ENCODE measurements at regions not wholly inside any gene's neighbourhood (a gene's known extent, or its start where the extent isn't known, plus 50 kb on each side); places are given as distances from the start of the nearest gene placed in this dataset.

DNA sequence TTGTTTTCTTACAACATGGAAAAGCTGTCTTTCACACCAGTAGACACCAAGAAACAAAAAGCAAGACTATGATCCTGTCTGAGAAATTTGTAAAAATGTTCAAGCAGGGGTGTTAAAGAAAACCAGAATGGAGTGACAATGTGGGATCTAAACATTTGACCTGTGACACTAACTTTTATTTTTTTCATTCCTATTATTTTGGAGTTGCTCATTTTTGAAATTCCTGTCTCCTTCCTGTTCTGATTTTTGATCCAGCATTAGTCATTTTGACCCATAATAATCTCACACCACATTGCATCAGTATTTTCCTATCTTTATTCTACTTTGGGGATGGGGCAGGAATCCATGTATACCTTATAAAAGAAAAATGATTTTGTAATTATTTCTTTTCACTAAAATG, 164.2 kb downstream of the DLEU7 start:
- Histone ChIP-seq H3K9me3 (ENCODE audit: control insufficient read depth in 4 of 4, insufficient read depth in 3 of 4, low read length in 3 of 4) (no peaks in the 10 kb centered on the region), H3K4me3 (no peak overlapping the region), H3K27me3 (ENCODE audit: control insufficient read depth in 3 of 3, insufficient read depth in 3 of 3, low read length in 2 of 3) (no peaks in the 10 kb centered on the region), H3K36me3 (ENCODE audit: control insufficient read depth in 4 of 4, insufficient read depth in 4 of 4, low read length in 4 of 4) (no peaks in the 10 kb centered on the region), H3K27ac (ENCODE audit: low read depth in 1 of 2, low read length in 1 of 2) (no peak overlapping the region), H3K9ac (ENCODE audit: insufficient read depth in 1 of 2, low read length in 2 of 2) (no peak overlapping the region), H3K4me1 (ENCODE audit: control insufficient read depth in 5 of 5, insufficient read depth in 5 of 5, low read length in 5 of 5) (peaks cover 4 to 18% (median 12%) of the 10 kb centered on the region in 5 donors)
- DNase-seq = no peak
- TF ChIP-seq, protein P1, sequence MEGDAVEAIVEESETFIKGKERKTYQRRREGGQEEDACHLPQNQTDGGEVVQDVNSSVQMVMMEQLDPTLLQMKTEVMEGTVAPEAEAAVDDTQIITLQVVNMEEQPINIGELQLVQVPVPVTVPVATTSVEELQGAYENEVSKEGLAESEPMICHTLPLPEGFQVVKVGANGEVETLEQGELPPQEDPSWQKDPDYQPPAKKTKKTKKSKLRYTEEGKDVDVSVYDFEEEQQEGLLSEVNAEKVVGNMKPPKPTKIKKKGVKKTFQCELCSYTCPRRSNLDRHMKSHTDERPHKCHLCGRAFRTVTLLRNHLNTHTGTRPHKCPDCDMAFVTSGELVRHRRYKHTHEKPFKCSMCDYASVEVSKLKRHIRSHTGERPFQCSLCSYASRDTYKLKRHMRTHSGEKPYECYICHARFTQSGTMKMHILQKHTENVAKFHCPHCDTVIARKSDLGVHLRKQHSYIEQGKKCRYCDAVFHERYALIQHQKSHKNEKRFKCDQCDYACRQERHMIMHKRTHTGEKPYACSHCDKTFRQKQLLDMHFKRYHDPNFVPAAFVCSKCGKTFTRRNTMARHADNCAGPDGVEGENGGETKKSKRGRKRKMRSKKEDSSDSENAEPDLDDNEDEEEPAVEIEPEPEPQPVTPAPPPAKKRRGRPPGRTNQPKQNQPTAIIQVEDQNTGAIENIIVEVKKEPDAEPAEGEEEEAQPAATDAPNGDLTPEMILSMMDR (IDR thresholded peaks at IDR 0.05; ENCODE audit: control extremely low read depth, extremely low read depth) = no peak
- no peak for ATAC-seq (ENCODE audit: insufficient read depth, low FRiP score)

DNA sequence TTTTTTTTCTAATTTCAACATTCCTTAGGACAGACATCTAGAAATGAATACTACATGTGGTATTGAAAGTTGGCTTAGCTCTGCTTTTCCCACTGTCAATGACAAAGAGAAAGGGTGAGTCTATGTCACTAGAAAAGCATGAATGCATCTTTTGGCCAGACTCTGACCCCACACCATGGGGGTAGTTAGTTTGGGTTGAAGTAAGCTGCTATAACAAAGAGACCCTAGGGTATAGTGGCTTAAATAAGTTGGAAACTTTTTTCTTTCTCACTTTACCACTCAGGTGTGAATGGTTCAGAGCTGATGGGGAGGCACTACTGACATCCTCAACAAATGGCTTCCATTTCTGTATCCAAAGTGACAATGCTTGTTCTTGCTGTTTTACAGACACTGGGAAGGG, 161.5 kb downstream of the DLEU7 start:
- Histone ChIP-seq H3K27ac (ENCODE audit: low read depth in 1 of 2, low read length in 1 of 2) (no peak overlapping the region), H3K4me1 (ENCODE audit: control insufficient read depth in 5 of 5, insufficient read depth in 5 of 5, low read length in 5 of 5) (peaks cover 2 to 28% (median 11%) of the 10 kb centered on the region in 5 donors), H3K9me3 (ENCODE audit: control insufficient read depth in 4 of 4, insufficient read depth in 3 of 4, low read length in 3 of 4) (no peaks in the 10 kb centered on the region), H3K27me3 (ENCODE audit: control insufficient read depth in 3 of 3, insufficient read depth in 3 of 3, low read length in 2 of 3) (no peaks in the 10 kb centered on the region), H3K36me3 (ENCODE audit: control insufficient read depth in 4 of 4, insufficient read depth in 4 of 4, low read length in 4 of 4) (no peaks in the 10 kb centered on the region), H3K4me3 (no peak overlapping the region), H3K9ac (ENCODE audit: insufficient read depth in 1 of 2, low read length in 2 of 2) (no peak overlapping the region)
- TF ChIP-seq, protein P1 (IDR thresholded peaks at IDR 0.05; ENCODE audit: control extremely low read depth, extremely low read depth) = no peak
- ATAC-seq (ENCODE audit: insufficient read depth, low FRiP score) = no peak
- DNase-seq = no peak

DNA sequence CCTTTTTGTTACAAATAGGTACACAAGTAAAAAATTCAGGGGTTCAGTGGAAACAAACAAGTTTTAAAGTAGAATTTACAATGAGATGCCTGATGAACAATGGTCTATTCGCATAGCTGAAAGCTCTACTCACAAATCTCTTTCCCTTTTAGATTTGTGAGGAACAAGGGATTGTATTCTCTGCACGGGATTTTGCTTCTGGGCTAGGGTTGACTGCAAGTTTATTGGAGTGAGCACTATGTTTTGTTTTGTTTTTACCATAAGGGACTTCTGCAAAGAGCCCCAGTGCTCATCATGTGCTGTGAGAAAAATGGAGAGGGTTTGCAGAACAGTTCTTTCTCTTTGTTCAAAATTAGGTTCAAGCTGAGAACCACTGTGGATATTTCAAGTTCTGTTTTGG, 160.5 kb downstream of the DLEU7 start:
- Histone ChIP-seq H3K4me1 (ENCODE audit: control insufficient read depth in 5 of 5, insufficient read depth in 5 of 5, low read length in 5 of 5) (peaks cover 0 to 18% (median 1%) of the 10 kb centered on the region in 5 donors), H3K9ac (ENCODE audit: insufficient read depth in 1 of 2, low read length in 2 of 2) (no peak overlapping the region), H3K27me3 (ENCODE audit: control insufficient read depth in 3 of 3, insufficient read depth in 3 of 3, low read length in 2 of 3) (no peaks in the 10 kb centered on the region), H3K9me3 (ENCODE audit: control insufficient read depth in 4 of 4, insufficient read depth in 3 of 4, low read length in 3 of 4) (no peaks in the 10 kb centered on the region), H3K27ac (ENCODE audit: low read depth in 1 of 2, low read length in 1 of 2) (no peak overlapping the region), H3K36me3 (ENCODE audit: control insufficient read depth in 4 of 4, insufficient read depth in 4 of 4, low read length in 4 of 4) (no peaks in the 10 kb centered on the region), H3K4me3 (no peak overlapping the region)
- ATAC-seq (ENCODE audit: insufficient read depth, low FRiP score) (no peak), DNase-seq (no peak)
- WGBS, 2 donors = 86 to 88% methylated on average over 2 of the region's 2 CpGs
- TF ChIP-seq, protein P1 (IDR thresholded peaks at IDR 0.05; ENCODE audit: control extremely low read depth, extremely low read depth) = no peak

DNA sequence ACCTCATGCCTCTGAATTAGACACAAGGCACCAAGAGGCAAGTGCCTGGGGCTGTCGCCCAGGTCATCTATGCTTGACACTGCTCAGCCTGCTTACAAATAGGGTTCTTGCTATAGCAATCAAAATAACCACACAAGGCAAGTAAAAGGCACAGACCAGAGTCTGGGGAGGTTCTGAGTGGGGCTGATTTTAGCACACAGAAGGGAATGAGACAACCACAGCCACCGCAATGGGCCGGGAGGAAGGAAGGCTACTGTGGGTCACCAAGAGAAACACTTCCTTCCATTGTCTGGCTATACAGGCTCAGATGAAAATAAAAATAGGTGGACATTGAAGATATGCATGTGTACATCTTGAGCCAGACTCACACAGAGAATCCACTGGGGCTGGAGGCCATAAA, 159.1 kb downstream of the DLEU7 start:
- H3K27ac ChIP-seq (ENCODE audit: low read depth in 1 of 2, low read length in 1 of 2) = peak overlapping the region in 1 of 2 donors; percentile 71
- H3K36me3 ChIP-seq (ENCODE audit: control insufficient read depth in 4 of 4, insufficient read depth in 4 of 4, low read length in 4 of 4) = no peaks in the 10 kb centered on the region
- H3K9ac ChIP-seq (ENCODE audit: insufficient read depth in 1 of 2, low read length in 2 of 2) = no peak overlapping the region
- 28 to 54% methylated on average over 3 of the region's 3 CpGs for WGBS, 2 donors
- no peaks in the 10 kb centered on the region for H3K9me3 ChIP-seq (ENCODE audit: control insufficient read depth in 4 of 4, insufficient read depth in 3 of 4, low read length in 3 of 4)
- peaks cover 0 to 16% (median 0%) of the 10 kb centered on the region in 5 donors for H3K4me1 ChIP-seq (ENCODE audit: control insufficient read depth in 5 of 5, insufficient read depth in 5 of 5, low read length in 5 of 5)
- no peak overlapping the region for H3K4me3 ChIP-seq
- TF ChIP-seq, protein P1 (IDR thresholded peaks at IDR 0.05; ENCODE audit: control extremely low read depth, extremely low read depth) = no peak
- H3K27me3 ChIP-seq (ENCODE audit: control insufficient read depth in 3 of 3, insufficient read depth in 3 of 3, low read length in 2 of 3) = no peaks in the 10 kb centered on the region
- DNase-seq (peak in 1 of 3 donors; percentile 17), ATAC-seq (ENCODE audit: insufficient read depth, low FRiP score) (no peak)

All from lung (tissue), 11 donors.